C4-2B (cell line): ENCODE measurements at regions not wholly inside any gene's neighbourhood (a gene's known extent, or its start where the extent isn't known, plus 50 kb on each side); places are given as distances from the start of the nearest gene placed in this dataset.

Source experiments
- ZFX ChIP-seq: fragments of 450-650 bp; IDR thresholded peaks from 2 replicates; pipeline ENCODE4 v1.6.1; 2017
- TF ChIP-seq, protein P1 (sequence below): fragments of 450-650 bp; conservative IDR thresholded peaks from 2 replicates; pipeline ENCODE4 v1.5.1; 2017; ENCODE audit warnings: mild to moderate bottlenecking

DNA sequence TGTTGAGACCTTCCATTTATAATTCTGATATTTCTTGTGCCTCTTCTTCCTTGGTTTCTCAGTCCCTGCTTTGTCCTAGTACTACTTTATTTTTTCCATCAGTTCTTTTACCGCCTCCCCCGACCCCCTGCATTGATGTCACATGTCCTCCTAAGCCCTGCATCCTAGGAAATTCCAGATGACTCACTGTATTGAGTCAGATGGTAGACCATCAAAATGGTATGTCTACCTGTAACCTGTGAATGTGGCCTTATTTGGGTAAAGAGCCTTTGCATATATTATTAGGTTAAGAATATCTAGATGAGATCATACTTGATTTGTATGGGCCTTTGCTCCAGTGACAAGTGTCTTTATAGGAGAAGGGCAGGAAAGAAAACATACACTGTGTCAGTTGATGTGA lies 515.3 kb upstream of the CA10 start:
- TF ChIP-seq, protein P1, sequence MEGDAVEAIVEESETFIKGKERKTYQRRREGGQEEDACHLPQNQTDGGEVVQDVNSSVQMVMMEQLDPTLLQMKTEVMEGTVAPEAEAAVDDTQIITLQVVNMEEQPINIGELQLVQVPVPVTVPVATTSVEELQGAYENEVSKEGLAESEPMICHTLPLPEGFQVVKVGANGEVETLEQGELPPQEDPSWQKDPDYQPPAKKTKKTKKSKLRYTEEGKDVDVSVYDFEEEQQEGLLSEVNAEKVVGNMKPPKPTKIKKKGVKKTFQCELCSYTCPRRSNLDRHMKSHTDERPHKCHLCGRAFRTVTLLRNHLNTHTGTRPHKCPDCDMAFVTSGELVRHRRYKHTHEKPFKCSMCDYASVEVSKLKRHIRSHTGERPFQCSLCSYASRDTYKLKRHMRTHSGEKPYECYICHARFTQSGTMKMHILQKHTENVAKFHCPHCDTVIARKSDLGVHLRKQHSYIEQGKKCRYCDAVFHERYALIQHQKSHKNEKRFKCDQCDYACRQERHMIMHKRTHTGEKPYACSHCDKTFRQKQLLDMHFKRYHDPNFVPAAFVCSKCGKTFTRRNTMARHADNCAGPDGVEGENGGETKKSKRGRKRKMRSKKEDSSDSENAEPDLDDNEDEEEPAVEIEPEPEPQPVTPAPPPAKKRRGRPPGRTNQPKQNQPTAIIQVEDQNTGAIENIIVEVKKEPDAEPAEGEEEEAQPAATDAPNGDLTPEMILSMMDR, result no peak
- no peak for TF ChIP-seq ZFX
